ENCODE measurements at regions not wholly inside any gene's neighbourhood (a gene's known extent, or its start where the extent isn't known, plus 50 kb on each side); places are given as distances from the start of the nearest gene placed in this dataset.

DNA sequence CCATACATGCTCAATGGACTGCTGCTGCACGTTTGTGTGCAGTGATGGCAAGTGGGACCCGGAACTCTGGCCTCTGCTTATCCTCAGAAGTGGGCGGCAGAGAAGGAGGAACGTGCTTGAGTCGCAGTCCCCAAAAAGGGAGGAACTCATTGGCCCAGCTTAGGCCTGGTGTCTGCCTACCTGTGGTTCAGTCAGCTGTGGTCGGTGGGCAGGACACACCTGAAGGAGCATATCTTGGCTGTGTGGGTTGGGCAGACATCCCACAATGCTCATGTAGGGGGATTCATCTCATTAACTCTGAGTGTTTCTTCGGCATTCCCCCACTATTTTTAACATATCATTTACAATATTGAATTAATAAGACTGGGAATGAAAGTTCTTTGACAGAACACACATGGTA is 122.9 kb upstream of the IL12B start:
- TF ChIP-seq, protein P1, sequence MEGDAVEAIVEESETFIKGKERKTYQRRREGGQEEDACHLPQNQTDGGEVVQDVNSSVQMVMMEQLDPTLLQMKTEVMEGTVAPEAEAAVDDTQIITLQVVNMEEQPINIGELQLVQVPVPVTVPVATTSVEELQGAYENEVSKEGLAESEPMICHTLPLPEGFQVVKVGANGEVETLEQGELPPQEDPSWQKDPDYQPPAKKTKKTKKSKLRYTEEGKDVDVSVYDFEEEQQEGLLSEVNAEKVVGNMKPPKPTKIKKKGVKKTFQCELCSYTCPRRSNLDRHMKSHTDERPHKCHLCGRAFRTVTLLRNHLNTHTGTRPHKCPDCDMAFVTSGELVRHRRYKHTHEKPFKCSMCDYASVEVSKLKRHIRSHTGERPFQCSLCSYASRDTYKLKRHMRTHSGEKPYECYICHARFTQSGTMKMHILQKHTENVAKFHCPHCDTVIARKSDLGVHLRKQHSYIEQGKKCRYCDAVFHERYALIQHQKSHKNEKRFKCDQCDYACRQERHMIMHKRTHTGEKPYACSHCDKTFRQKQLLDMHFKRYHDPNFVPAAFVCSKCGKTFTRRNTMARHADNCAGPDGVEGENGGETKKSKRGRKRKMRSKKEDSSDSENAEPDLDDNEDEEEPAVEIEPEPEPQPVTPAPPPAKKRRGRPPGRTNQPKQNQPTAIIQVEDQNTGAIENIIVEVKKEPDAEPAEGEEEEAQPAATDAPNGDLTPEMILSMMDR (IDR thresholded peaks at IDR 0.05) = no peak
- no peak for TF ChIP-seq POLR2A (IDR thresholded peaks at IDR 0.05)
